HepG2 (cell line): ENCODE measurements at regions not wholly inside any gene's neighbourhood (a gene's known extent, or its start where the extent isn't known, plus 50 kb on each side); places are given as distances from the start of the nearest gene placed in this dataset.

Experiments used
- ATAC-seq: fragments of 200-7000 bp; cut with Tn5 transposase; 3 replicates; pipeline ENCODE4 v1.9.1; 2020; ENCODE audit warnings: mild to moderate bottlenecking, moderate library complexity
- BruUV-seq: library from RNA; stranded (reverse); fragments of 400-500 nt; replicated peaks from 2 replicates; lab custom pipeline; 2021; lab: Mats Ljungman, UMichigan
- CTCF ChIA-PET: fragments of 300-600 bp; formaldehyde crosslinking; extraction: SDS; loops from one replicate; lab custom pipeline; 2021; ENCODE audit warnings: low total read pairs, inconsistent platforms, low intra/inter-chr PET ratio; lab: Yijun Ruan, JAX
- POLR2A ChIA-PET: fragments of 350-600 bp; sonication (Branson Sonifier 250); formaldehyde crosslinking; loops from one replicate; lab custom pipeline; 2020; ENCODE audit warnings: antibody characterized with exemption, inconsistent platforms; lab: Yijun Ruan, JAX
- DNase-seq: peaks from one replicate; pipeline ENCODE4 v3.0.0-alpha.2; 2015; ENCODE audit warnings: low spot score
- FAIRE-seq: peaks from 3 replicates; lab custom pipeline; 2011; peaks lifted over from hg19 to GRCh38; lab: Jason Lieb, UNC
- H2AFZ ChIP-seq: one replicate; pipeline ENCODE4 v1.6.1; 2011; ENCODE audit warnings: low read length, inconsistent platforms
- H3K27ac ChIP-seq: fragments of 300-600 bp; 3 replicates; pipeline ENCODE4 v1.8.0; 2011; ENCODE audit warnings: mixed run types, mild to moderate bottlenecking, mixed read lengths, low read length, inconsistent platforms; ENCODE audit not compliant: insufficient read depth; ENCODE audit errors: extremely low read length
- H3K27me3 ChIP-seq, 2 experiments: fragments of 200-600 bp in 1 of 2; 2 replicates in 1 of 2; 3 replicates in 1 of 2; pipeline versions ENCODE4 v1.6.0 to v1.8.0; 2011; ENCODE audit warnings: low read length in 2 of 2, mild to moderate bottlenecking in 2 of 2, moderate library complexity in 2 of 2, inconsistent platforms in 1 of 2; ENCODE audit not compliant: insufficient read depth in 2 of 2, control insufficient read depth in 1 of 2
- H3K36me3 ChIP-seq, 2 experiments: fragments of 200-600 bp in 1 of 2; replicated peaks in 1 of 2; 2 replicates in 1 of 2; 3 replicates in 1 of 2; pipeline versions ENCODE4 v1.5.1 to v1.8.0; 2011; ENCODE audit warnings: low read length in 2 of 2, inconsistent platforms in 1 of 2; ENCODE audit not compliant: insufficient read depth in 2 of 2, control insufficient read depth in 1 of 2
- H3K4me1 ChIP-seq: 2 replicates; pipeline ENCODE4 v1.5.1; 2012; ENCODE audit warnings: low read length, inconsistent platforms; ENCODE audit not compliant: insufficient read depth
- H3K4me2 ChIP-seq: 2 replicates; pipeline ENCODE4 v1.6.0; 2011; ENCODE audit warnings: low read depth, low read length, inconsistent platforms
- H3K4me3 ChIP-seq, 3 experiments: fragments of 200-600 bp in 1 of 3; sonication (generic), shearing (Covaris generic) in 1 of 3; replicated peaks in 1 of 3; 2 replicates each; pipeline ENCODE4 v1.5.1; 2011 to 2016; ENCODE audit warnings: low read length in 3 of 3, inconsistent platforms in 2 of 3, low read depth in 2 of 3, mild to moderate bottlenecking in 2 of 3, control low read depth in 1 of 3, mixed read lengths in 1 of 3; ENCODE audit not compliant: insufficient read depth in 1 of 3
- H3K79me2 ChIP-seq: one replicate; pipeline ENCODE4 v1.6.1; 2011; ENCODE audit warnings: low read length, inconsistent platforms; ENCODE audit not compliant: insufficient read depth
- H3K9ac ChIP-seq: 2 replicates; pipeline ENCODE4 v1.6.0; 2011; ENCODE audit warnings: mild to moderate bottlenecking, low read depth, low read length, inconsistent platforms; ENCODE audit not compliant: insufficient read depth
- H3K9me3 ChIP-seq: 2 replicates; pipeline ENCODE4 v1.5.1; 2012; ENCODE audit warnings: mild to moderate bottlenecking, low read length
- H4K20me1 ChIP-seq: 2 replicates; pipeline ENCODE4 v1.6.0; 2011; ENCODE audit warnings: inconsistent platforms, mild to moderate bottlenecking, low read length, moderate library complexity; ENCODE audit not compliant: insufficient read depth
- CEBPG ChIP-seq: IDR thresholded peaks from 2 replicates; pipeline ENCODE4 v1.6.1; 2016
- DPF2 ChIP-seq: sonication (generic); formaldehyde crosslinking; IDR thresholded peaks from 2 replicates; pipeline ENCODE4 v1.4.0; 2020; ENCODE audit warnings: mild to moderate bottlenecking, low read depth, missing genetic modification reagents, borderline replicate concordance
- FOXA3 ChIP-seq: IDR thresholded peaks from 2 replicates; pipeline ENCODE4 v1.6.1; 2016; ENCODE audit warnings: missing genetic modification reagents, missing compliant biosample characterization
- GATAD1 ChIP-seq: IDR thresholded peaks from 2 replicates; pipeline ENCODE4 v1.6.1; 2016; ENCODE audit warnings: missing genetic modification reagents, missing compliant biosample characterization
- GLI4 ChIP-seq: sonication (generic); formaldehyde crosslinking; IDR thresholded peaks from 2 replicates; pipeline ENCODE4 v1.5.1; 2020; ENCODE audit warnings: missing genetic modification reagents, mild to moderate bottlenecking, moderate library complexity, borderline replicate concordance
- MAFF ChIP-seq: IDR thresholded peaks from 2 replicates; pipeline ENCODE4 v1.6.1; 2011; ENCODE audit warnings: low read depth, low read length, improper control_type of control experiment
- MAFK ChIP-seq, 2 experiments: IDR thresholded peaks in 1 of 2; conservative IDR thresholded peaks in 1 of 2; 2 replicates each; pipeline ENCODE4 v1.6.1; 2011; ENCODE audit warnings: improper control_type of control experiment in 2 of 2, low read length in 2 of 2
- NFE2L2 ChIP-seq: fragments of 150-350 bp; IDR thresholded peaks from 2 replicates; pipeline ENCODE4 v1.6.1; 2014; ENCODE audit warnings: low read length
- RNF2 ChIP-seq: fragments of 450-650 bp; conservative IDR thresholded peaks from 2 replicates; pipeline ENCODE4 v1.6.1; 2016; ENCODE audit warnings: low read depth
- TIGD3 ChIP-seq: sonication (generic); formaldehyde crosslinking; IDR thresholded peaks from 2 replicates; pipeline ENCODE4 v1.5.1; 2020; ENCODE audit warnings: mild to moderate bottlenecking, missing genetic modification reagents, borderline replicate concordance
- TRAFD1 ChIP-seq: sonication (generic); formaldehyde crosslinking; IDR thresholded peaks from 2 replicates; pipeline ENCODE4 v1.5.1; 2020; ENCODE audit warnings: missing genetic modification reagents, mild to moderate bottlenecking, borderline replicate concordance
- ZNF788 ChIP-seq: sonication (generic); formaldehyde crosslinking; IDR thresholded peaks from 2 replicates; pipeline ENCODE4 v1.5.0; 2020; ENCODE audit warnings: mild to moderate bottlenecking, missing genetic modification reagents, borderline replicate concordance
- ZNF800 ChIP-seq: sonication (generic); formaldehyde crosslinking; IDR thresholded peaks from 2 replicates; pipeline ENCODE4 v1.4.0; 2020; ENCODE audit warnings: missing genetic modification reagents
- ZNF879 ChIP-seq: sonication (generic); formaldehyde crosslinking; IDR thresholded peaks from 2 replicates; pipeline ENCODE4 v1.8.1; 2023; ENCODE audit warnings: missing genetic modification reagents
- WGBS: methylation state at CpG from one replicate; pipeline ENCODE4 v1.1.6; 2017; ENCODE audit warnings: low lambda C conversion rate; 5-methylcytosine and 5-hydroxymethylcytosine counted together
- in situ Hi-C: cut with HindIII; loops from 2 replicates; pipeline ENCODE4 v1.10.0; 2017; ENCODE audit warnings: low pct_unique_long_range_greater_than_20kb; ENCODE audit not compliant: extremely low pct_ligation_motif_present
- intact Hi-C: fragments of 100-400 bp; cut with micrococcal nuclease; formaldehyde crosslinking; loops from one replicate; pipeline ENCODE4 v1.10.0; 2022; ENCODE audit not compliant: unreplicated experiment

- no peaks in the 10 kb centered on the region for H3K9me3 ChIP-seq
- no peak overlapping the region for H3K4me3 ChIP-seq
- intact Hi-C loops (no loop called here), in situ Hi-C loops (no loop called here)
- ChIA-PET POLR2A (no interaction called here), CTCF (no interaction called here)
- DNase-seq = no peak
- WGBS = 16% methylated on average over 4 of the region's 4 CpGs
- no TSS peak for BruUV-seq
- no peak overlapping the region for H3K4me2 ChIP-seq
- no peaks in the 10 kb centered on the region for H3K36me3 ChIP-seq
- H3K4me1 ChIP-seq = no peaks in the 10 kb centered on the region
- no peak for FAIRE-seq
- H3K27ac ChIP-seq = no peak overlapping the region
- no peaks in the 10 kb centered on the region for H3K27me3 ChIP-seq
- no peaks in the 10 kb centered on the region for H3K79me2 ChIP-seq
- ATAC-seq = no peak
- TF ChIP-seq MAFF = peak; percentile 96
- TF ChIP-seq RNF2 = no peak
- no peak for TF ChIP-seq GATAD1 (CRISPR knock-in tag)
- no peak for TF ChIP-seq TIGD3 (CRISPR knock-in tag)
- TF ChIP-seq ZNF879 = no peak
- TF ChIP-seq NFE2L2 = peak; percentile 69; the same call in 1 of the 2 replicates
- peak; percentile 95 to 98 for TF ChIP-seq MAFK (conservative IDR thresholded peaks at IDR 0.05 in 1 of 2, IDR thresholded peaks at IDR 0.05 in 1 of 2; ENCODE audit: low read length in 2 of 2)
- TF ChIP-seq, all 625 proteins: peak for 3
- Histone ChIP-seq H4K20me1 (no peaks in the 10 kb centered on the region), H3K9ac (no peak overlapping the region), H2AFZ (no peak overlapping the region)
Measured at GRCh38 chr12:127998988-127999387, 268.0 kb upstream of the TMEM132C start.

GRCh38 chr12:128004383-128004938 is 262.5 kb upstream of the TMEM132C start:
- ChIA-PET CTCF (no interaction called here), POLR2A (no interaction called here)
- WGBS = 8% methylated on average over 17 of the region's 17 CpGs
- DNase-seq (no peak), ATAC-seq (no peak), FAIRE-seq (no peak)
- no peak overlapping the region for H3K9ac ChIP-seq
- H3K4me3 ChIP-seq = no peak overlapping the region
- in situ Hi-C loops (no loop called here), intact Hi-C loops (no loop called here)
- H3K4me2 ChIP-seq = no peak overlapping the region
- H3K4me1 ChIP-seq = no peaks in the 10 kb centered on the region
- H3K36me3 ChIP-seq = no peaks in the 10 kb centered on the region
- no peaks in the 10 kb centered on the region for H3K79me2 ChIP-seq
- no peaks in the 10 kb centered on the region for H3K9me3 ChIP-seq
- no peak overlapping the region for H3K27ac ChIP-seq
- no peaks in the 10 kb centered on the region for H4K20me1 ChIP-seq
- no peaks in the 10 kb centered on the region for H3K27me3 ChIP-seq
- no TSS peak for BruUV-seq
- H2AFZ ChIP-seq = no peak overlapping the region
- no peak for TF ChIP-seq TRAFD1 (CRISPR knock-in tag)
- TF ChIP-seq ZNF788 (CRISPR knock-in tag) = no peak
- no peak for TF ChIP-seq CEBPG
- no peak for TF ChIP-seq GLI4
- TF ChIP-seq DPF2 = no peak
- TF ChIP-seq ZNF800 (CRISPR knock-in tag) = no peak
- no peak for TF ChIP-seq FOXA3
